C4-2B (cell line): ENCODE measurements at regions not wholly inside any gene's neighbourhood (a gene's known extent, or its start where the extent isn't known, plus 50 kb on each side); places are given as distances from the start of the nearest gene placed in this dataset.

Experiments used
- ZFX ChIP-seq: fragments of 450-650 bp; IDR thresholded peaks from 2 replicates; pipeline ENCODE4 v1.6.1; 2017
- TF ChIP-seq, protein P1 (sequence below): fragments of 450-650 bp; conservative IDR thresholded peaks from 2 replicates; pipeline ENCODE4 v1.5.1; 2017; ENCODE audit warnings: mild to moderate bottlenecking

DNA sequence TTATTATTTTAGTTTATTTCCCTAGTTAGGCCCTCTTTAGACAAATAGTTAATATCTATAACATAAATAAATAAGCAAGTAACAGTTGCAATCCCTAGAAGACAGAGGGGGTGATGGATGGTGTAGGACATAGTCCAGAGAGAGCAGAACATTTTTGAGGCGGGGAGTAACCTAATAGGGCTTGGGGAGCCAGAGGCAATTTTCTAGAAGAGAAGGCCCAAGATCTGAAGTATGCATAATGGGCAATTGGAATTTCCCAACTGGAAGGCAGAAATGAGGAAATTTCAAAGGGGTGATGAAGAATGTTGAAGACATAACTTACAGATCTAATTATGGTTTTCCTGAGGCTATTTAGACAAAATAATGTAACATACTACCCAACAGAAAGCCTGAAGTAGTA, 525.7 kb downstream of the TUSC7 start:
- TF ChIP-seq, protein P1, sequence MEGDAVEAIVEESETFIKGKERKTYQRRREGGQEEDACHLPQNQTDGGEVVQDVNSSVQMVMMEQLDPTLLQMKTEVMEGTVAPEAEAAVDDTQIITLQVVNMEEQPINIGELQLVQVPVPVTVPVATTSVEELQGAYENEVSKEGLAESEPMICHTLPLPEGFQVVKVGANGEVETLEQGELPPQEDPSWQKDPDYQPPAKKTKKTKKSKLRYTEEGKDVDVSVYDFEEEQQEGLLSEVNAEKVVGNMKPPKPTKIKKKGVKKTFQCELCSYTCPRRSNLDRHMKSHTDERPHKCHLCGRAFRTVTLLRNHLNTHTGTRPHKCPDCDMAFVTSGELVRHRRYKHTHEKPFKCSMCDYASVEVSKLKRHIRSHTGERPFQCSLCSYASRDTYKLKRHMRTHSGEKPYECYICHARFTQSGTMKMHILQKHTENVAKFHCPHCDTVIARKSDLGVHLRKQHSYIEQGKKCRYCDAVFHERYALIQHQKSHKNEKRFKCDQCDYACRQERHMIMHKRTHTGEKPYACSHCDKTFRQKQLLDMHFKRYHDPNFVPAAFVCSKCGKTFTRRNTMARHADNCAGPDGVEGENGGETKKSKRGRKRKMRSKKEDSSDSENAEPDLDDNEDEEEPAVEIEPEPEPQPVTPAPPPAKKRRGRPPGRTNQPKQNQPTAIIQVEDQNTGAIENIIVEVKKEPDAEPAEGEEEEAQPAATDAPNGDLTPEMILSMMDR, result no peak
- no peak for TF ChIP-seq ZFX
